Fibroblast of the aortic adventitia (primary cell): ENCODE measurements at regions not wholly inside any gene's neighbourhood (a gene's known extent, or its start where the extent isn't known, plus 50 kb on each side); places are given as distances from the start of the nearest gene placed in this dataset.

Experiments
- DNase-seq: peaks from one replicate; pipeline ENCODE4 v3.0.0-alpha.2; 2010; ENCODE audit warnings: low read depth
- H3K4me3 ChIP-seq: 2 replicates; pipeline ENCODE4 v1.5.1; 2011; ENCODE audit warnings: low read depth, mild to moderate bottlenecking, control low read depth, low read length, moderate library complexity
- CTCF ChIP-seq: IDR thresholded peaks from 2 replicates; pipeline ENCODE4 v1.5.1; 2011; ENCODE audit warnings: mild to moderate bottlenecking, low read length, control low read depth, inconsistent platforms; ENCODE audit not compliant: insufficient read depth

GRCh38 chr7:131967216-131967730 lies 410.8 kb upstream of the PODXL start:
- no peak for TF ChIP-seq CTCF
- no peak for DNase-seq
- H3K4me3 ChIP-seq, result no peak overlapping the region

GRCh38 chr7:131964203-131964602 lies 407.8 kb upstream of the PODXL start:
- H3K4me3 ChIP-seq, result no peak overlapping the region
- no peak for TF ChIP-seq CTCF
- DNase-seq, result no peak

- no peak overlapping the region for H3K4me3 ChIP-seq
- DNase-seq, result no peak
- TF ChIP-seq CTCF, result no peak
Observed at GRCh38 chr7:131961054-131961680, 404.7 kb upstream of the PODXL start.

- no peak for TF ChIP-seq CTCF
- DNase-seq, result peak; percentile 49
- H3K4me3 ChIP-seq, result no peak overlapping the region
Observed at GRCh38 chr7:131959106-131959812, 402.8 kb upstream of the PODXL start.

GRCh38 chr7:131957338-131958020 lies 401.1 kb upstream of the PODXL start:
- H3K4me3 ChIP-seq, result no peak overlapping the region
- TF ChIP-seq CTCF, result no peak
- no peak for DNase-seq

- no peak overlapping the region for H3K4me3 ChIP-seq
- no peak for TF ChIP-seq CTCF
- no peak for DNase-seq
Observed at GRCh38 chr7:131956864-131957263, 400.4 kb upstream of the PODXL start.
